Ascending aorta (tissue), 2 donors: ENCODE measurements at regions not wholly inside any gene's neighbourhood (a gene's known extent, or its start where the extent isn't known, plus 50 kb on each side); places are given as distances from the start of the nearest gene placed in this dataset.

Experiments
- DNase-seq, 2 donors: peaks; one replicate each; pipeline ENCODE4 v3.0.0-alpha.2; 2019; ENCODE audit warnings: low spot score in 2 of 2
- H3K27ac ChIP-seq, 2 donors: fragments of 200-600 bp; sonication (generic); one replicate each; pipeline ENCODE4 v1.5.1; 2016 to 2017; ENCODE audit warnings: mild to moderate bottlenecking in 1 of 2
- H3K27me3 ChIP-seq: fragments of 200-600 bp; sonication (generic); one replicate; pipeline ENCODE4 v1.5.1; 2017
- H3K36me3 ChIP-seq, 2 donors: fragments of 200-600 bp; sonication (generic); one replicate each; pipeline ENCODE4 v1.5.1; 2016
- H3K4me1 ChIP-seq, 2 donors: fragments of 200-600 bp; sonication (generic); one replicate each; pipeline ENCODE4 v1.5.1; 2016 to 2017; ENCODE audit warnings: mild to moderate bottlenecking in 1 of 2
- H3K4me3 ChIP-seq, 2 donors: fragments of 200-600 bp; sonication (generic); one replicate each; pipeline ENCODE4 v1.5.1; 2016 to 2017; ENCODE audit warnings: mild to moderate bottlenecking in 1 of 2
- H3K9me3 ChIP-seq, 2 donors: fragments of 200-600 bp; sonication (generic); one replicate each; pipeline ENCODE4 v1.5.1; 2016
- intact Hi-C: fragments of 100-400 bp; cut with DNase I; formaldehyde crosslinking; loops from one replicate; pipeline ENCODE4 v1.15.1; 2023
- TF ChIP-seq, protein P1 (sequence below), 3 experiments: fragments of 200-600 bp in 2 of 3; fragments of 450-650 bp in 1 of 3; sonication (generic) in 2 of 3; IDR thresholded peaks; one replicate each; pipeline ENCODE4 v1.5.1; 2016 to 2019; ENCODE audit warnings: antibody characterized with exemption in 3 of 3, mild to moderate bottlenecking in 1 of 3, moderate library complexity in 1 of 3

- intact Hi-C loops, result no loop called here
- TF ChIP-seq, protein P1, sequence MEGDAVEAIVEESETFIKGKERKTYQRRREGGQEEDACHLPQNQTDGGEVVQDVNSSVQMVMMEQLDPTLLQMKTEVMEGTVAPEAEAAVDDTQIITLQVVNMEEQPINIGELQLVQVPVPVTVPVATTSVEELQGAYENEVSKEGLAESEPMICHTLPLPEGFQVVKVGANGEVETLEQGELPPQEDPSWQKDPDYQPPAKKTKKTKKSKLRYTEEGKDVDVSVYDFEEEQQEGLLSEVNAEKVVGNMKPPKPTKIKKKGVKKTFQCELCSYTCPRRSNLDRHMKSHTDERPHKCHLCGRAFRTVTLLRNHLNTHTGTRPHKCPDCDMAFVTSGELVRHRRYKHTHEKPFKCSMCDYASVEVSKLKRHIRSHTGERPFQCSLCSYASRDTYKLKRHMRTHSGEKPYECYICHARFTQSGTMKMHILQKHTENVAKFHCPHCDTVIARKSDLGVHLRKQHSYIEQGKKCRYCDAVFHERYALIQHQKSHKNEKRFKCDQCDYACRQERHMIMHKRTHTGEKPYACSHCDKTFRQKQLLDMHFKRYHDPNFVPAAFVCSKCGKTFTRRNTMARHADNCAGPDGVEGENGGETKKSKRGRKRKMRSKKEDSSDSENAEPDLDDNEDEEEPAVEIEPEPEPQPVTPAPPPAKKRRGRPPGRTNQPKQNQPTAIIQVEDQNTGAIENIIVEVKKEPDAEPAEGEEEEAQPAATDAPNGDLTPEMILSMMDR (IDR thresholded peaks at IDR 0.05), result no peak
These were observed 269.9 kb upstream of the PDZRN3 start for GRCh38 chr3:73894474-73895213.

GRCh38 chr3:73893089-73893488 is 268.3 kb upstream of the PDZRN3 start:
- Histone ChIP-seq H3K27me3 (no peaks in the 10 kb centered on the region), H3K4me3 (no peak overlapping the region), H3K9me3 (no peaks in the 10 kb centered on the region), H3K27ac (no peak overlapping the region), H3K4me1 (no peaks in the 10 kb centered on the region), H3K36me3 (no peaks in the 10 kb centered on the region)
- no peak for DNase-seq
- intact Hi-C loops, result no loop called here
- TF ChIP-seq, protein P1 (IDR thresholded peaks at IDR 0.05), result no peak

More at GRCh38 chr3:73894474-73895213, 269.9 kb upstream of the PDZRN3 start:
- Histone ChIP-seq H3K36me3 (no peaks in the 10 kb centered on the region), H3K27me3 (no peaks in the 10 kb centered on the region), H3K4me3 (no peak overlapping the region), H3K9me3 (no peaks in the 10 kb centered on the region), H3K27ac (no peak overlapping the region), H3K4me1 (no peaks in the 10 kb centered on the region)
- no peak for DNase-seq

DNA sequence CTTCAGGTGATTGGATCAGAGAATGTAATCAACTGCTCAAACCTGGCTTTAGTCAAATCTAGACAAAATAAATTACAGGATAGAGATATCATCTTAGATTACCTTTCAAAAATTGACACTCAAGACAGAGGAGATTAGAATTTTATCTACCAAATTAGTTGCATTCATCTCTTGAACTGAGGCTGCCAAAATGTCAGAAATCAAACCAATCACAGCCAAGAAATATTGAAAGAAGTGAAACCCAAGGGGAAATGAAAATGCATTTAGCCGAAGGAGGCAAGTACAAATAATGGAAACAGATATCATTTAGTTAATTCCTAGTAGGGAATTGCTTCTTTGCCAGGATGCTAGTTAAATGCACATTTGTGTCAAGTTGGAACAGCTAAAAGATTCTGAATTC is 261.1 kb upstream of the PDZRN3 start:
- Histone ChIP-seq H3K36me3 (no peaks in the 10 kb centered on the region), H3K4me3 (no peak overlapping the region), H3K27me3 (no peaks in the 10 kb centered on the region), H3K27ac (no peak overlapping the region), H3K9me3 (no peaks in the 10 kb centered on the region), H3K4me1 (no peaks in the 10 kb centered on the region)
- no peak for DNase-seq
- intact Hi-C loops, result no loop called here
- TF ChIP-seq, protein P1 (IDR thresholded peaks at IDR 0.05), result no peak

GRCh38 chr3:73884361-73884760 is 259.6 kb upstream of the PDZRN3 start:
- TF ChIP-seq, protein P1 (IDR thresholded peaks at IDR 0.05), result no peak
- Histone ChIP-seq H3K4me3 (no peak overlapping the region), H3K4me1 (no peaks in the 10 kb centered on the region), H3K27ac (no peak overlapping the region), H3K36me3 (no peaks in the 10 kb centered on the region), H3K9me3 (no peaks in the 10 kb centered on the region), H3K27me3 (no peaks in the 10 kb centered on the region)
- DNase-seq, result no peak
- intact Hi-C loops, result no loop called here

GRCh38 chr3:73883497-73883896 is 258.8 kb upstream of the PDZRN3 start:
- no peak overlapping the region for H3K27ac ChIP-seq
- TF ChIP-seq, protein P1 (IDR thresholded peaks at IDR 0.05), result no peak
- H3K36me3 ChIP-seq, result no peaks in the 10 kb centered on the region
- intact Hi-C loops, result no loop called here
- H3K27me3 ChIP-seq, result no peaks in the 10 kb centered on the region
- DNase-seq, result no peak
- H3K4me1 ChIP-seq, result no peaks in the 10 kb centered on the region
- no peak overlapping the region for H3K4me3 ChIP-seq
- no peaks in the 10 kb centered on the region for H3K9me3 ChIP-seq
